CD4-positive, alpha-beta T cell treated with Interleukin-4 for 4 hours (primary cell): ENCODE measurements at regions not wholly inside any gene's neighbourhood (a gene's known extent, or its start where the extent isn't known, plus 50 kb on each side); places are given as distances from the start of the nearest gene placed in this dataset.

Source experiments
- DNase-seq: peaks from one replicate; pipeline ENCODE4 v3.0.0-alpha.2; 2020

DNA sequence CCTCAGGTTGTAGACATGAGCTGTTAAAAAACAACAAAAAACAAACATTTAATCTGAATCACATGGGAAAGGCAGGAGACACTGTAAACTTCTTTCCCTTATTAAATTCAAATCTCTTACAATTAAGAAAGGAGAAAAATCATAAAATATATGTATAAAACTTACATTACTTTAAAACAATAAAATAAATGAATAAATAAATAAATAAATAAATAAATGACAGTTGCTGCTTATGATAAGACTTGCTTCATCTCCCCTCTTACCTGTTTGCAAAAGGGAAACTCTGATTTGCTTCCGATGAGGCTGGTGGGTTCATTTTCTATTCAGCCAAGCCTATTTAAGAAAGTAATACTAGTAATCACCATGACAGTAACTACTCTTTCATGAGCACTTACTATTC is 353.4 kb upstream of the TBL1XR1 start:
- DNase-seq: no peak

DNA sequence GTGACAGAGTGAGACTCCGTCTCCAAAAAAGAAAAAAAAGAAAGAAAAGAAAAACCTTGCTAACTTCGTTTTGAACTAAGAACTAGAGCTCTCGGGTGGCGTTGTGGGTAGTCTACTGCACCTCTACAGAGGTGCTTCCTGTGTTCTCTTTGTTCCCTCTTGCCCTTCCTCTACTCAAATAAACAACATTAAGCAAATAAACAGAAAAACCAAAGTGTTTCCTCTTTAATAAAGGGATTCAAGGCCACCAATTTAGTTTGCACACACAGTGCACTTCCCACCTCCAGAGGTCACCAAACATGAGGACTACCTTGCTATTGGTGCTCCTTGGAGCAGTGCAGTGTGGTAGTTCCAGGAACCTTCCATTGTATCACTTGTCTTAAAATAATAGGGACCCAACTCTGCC is 354.2 kb upstream of the TBL1XR1 start:
- no peak for DNase-seq

DNA sequence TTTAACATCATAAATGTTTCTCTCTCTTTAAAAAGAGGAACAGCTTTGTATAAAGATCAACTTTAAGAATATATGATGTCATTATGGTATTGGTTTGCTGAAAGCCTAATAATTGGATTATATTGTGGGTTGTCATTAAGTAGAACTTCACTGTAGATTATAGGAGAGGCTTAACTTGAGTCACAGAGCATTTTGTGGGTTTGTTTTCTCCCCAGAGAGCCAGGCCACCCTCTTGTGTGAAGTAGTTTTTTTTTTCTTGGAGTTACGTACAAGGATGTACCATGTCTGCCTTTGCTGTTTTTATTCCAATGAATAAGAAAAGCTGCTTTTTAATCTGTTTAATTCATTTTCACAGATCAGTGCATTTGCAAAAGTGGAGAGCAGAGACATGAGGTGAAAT is 354.8 kb upstream of the TBL1XR1 start:
- no peak for DNase-seq

DNA sequence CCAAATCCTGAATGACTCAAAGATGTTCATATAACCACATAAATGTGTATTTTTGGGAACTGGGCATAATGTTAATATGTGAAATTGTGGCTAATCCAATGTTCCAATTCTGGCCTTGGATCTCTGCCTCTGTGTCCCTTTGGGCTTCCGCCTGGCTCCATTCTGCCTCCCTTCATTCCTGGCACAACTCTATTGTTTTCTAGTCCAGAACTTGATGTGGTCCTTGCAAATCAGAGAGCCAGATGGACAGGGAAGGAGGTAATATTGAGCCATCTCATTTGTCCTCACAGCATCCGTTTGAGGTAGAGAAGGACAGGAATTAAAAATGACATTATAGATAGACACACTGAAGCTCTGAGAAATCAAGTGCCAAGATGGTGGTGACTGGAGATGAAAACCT is 355.7 kb upstream of the TBL1XR1 start:
- no peak for DNase-seq

DNA sequence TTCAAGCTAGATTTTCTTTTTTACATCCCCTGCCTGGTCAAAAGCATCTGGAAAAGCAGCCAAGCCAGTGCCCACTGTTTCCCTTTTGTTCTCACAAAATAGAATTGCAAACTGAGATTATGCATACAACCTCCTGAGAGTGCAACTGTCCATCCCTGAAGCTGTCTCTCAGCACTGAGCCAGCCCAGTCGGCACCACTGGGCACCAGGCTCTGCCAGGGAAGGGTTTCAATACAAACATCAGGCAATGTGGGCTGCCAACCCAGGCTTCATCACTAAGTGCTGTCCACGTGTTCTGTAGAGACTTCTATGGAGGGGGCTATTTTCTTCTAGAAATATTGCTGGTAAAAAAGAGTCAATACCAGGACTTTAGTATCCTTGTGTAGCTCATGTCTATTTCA is 356.3 kb upstream of the TBL1XR1 start:
- no peak for DNase-seq

DNA sequence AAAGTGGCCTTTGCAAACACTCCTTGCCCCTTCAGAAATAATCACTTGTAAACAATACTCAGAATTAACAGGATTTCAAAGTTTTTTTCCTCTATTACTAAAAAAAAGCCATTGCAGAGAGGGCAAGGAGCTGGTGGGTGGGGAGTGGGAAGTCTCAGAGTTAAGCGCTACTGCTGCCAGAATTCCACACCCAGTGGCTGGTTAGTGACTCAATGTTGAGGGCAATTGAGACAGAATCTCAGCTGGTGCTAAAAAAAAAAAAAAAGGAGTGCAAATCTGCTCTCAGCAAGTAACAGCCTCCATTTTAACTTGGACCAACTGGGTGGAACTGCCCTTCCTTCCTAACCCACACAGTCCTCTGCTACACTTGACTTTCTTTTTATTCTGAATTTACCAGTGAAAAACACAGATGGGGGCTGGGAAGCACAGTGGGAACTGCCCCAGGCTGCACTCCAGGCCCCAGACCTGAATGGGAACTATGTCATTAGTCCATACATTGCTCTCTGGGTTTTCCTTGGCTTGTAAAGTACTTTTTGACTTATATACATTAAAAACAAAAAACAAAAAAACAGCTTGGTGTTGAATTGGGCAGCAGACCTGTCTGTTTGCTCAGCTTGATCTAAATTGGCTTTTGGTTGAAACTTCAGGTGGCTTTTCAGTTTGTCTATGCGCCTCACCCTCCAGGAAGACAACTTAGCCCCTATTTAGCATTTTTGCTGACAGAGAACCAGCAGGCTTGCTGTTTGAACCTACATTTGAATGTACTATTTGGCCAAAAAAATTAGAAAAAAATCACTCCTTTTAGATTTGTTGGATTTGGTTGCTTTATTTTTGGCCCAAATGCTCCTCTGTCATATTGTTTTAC is 357.8 kb upstream of the TBL1XR1 start:
- no peak for DNase-seq

DNA sequence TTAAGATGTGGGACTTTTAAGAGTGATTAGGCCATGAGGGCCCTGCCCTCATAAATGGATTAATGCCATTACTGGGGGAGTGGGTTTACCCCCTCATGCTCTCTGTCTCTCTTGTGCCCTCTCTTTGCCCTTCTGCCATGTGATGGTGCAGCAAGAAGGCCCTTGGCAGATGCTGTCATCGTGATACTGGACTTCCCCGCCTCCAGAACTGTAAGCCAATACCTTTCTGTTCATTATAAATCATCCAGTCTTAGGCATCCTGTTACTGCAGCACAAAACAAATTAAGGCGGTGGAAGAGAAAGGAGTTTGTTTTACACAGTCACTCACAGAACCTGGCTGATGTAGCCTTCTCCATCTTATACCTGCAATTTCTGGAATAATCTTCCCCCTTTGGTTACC is 360.3 kb upstream of the TBL1XR1 start:
- DNase-seq: no peak

DNA sequence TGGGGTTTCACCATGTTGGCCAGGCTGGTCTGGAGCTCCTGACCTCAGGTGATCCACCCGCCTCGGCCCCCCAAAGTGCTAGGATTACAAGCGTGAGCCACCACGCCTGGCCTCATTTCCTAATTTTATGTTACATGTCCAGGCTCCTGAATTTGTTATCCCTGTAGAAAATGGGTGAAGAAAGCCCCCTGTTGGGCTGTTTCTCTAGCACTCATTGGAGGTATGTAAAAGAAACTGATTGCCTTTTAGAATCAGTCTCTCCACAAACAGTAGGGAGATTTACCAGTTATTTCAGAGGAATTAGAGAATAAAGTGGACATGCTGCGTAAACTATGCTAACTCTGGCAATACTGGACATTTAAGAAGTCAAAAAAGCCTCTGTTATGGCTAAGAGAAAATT is 364.1 kb upstream of the TBL1XR1 start:
- no peak for DNase-seq

DNA sequence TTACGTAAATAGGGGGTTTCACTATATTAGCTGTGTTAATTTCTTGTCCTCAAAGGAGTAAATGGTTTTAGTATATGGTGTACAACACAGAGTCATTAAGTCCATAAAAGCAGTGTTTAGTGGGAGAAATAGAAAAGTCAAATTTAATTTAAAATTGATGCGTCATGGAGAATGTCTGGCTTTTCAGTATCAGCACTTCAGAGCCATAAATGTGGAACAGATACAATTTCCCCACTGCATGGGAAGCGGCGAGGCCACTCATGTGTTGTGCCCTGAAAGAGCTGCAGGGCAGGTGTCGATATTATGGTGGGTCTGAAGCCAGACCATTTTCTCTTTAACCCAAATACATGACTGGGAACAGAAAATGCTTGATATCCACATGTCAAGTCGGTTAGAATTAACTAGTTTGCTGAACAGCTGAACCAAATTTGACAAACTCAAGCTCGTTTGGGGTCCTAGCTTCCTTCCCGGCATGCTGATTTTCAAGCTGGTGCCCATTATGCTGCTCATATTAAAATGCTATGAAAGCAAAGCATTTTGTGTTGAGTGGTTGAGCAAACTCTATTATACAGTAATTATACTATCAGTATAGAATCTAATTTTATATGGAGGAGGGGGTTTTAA is 364.6 kb upstream of the TBL1XR1 start:
- no peak for DNase-seq

DNA sequence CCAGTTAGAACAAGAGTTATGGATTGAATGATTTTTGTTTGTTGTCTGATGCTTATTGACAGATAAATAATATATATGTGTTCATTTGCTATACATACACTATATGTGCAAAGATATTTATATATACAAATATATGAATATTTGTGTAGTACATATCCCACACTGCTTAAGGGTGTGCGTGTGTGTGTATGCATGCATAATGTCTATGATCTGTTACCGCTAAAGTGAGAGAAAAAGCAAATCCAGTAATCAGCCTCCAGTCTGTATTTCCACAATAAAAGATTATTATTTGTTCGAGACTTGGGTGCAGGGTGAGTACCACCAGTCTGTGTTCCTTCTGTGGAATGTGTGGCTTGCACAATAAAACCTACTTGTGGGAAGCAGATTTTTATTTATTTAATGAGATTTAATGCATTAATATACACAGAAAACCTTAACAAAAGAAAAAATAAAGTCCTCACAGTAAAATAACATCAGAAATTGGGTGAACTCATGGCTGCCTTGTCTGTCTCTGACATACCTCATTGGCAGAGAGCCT is 366.0 kb upstream of the TBL1XR1 start:
- no peak for DNase-seq

DNA sequence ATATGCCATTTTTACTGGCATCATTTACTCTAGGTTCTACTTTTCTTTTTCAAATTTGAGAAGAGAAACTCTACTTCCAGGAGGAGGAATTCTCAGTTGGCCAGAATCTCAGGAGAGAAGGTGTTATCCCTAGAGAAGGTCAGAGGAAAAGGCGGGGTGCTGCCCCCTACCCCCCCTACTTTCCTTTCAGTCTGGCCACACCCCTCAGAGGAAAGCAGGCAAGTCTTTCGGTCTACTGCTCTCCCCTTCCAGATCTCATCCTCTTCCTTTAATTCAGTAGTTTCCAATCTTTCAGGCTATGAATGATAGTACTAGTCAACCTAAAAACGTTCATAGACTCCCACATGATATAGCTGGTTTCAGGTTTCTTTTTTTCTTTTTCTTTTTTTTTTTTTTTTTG is 366.5 kb upstream of the TBL1XR1 start:
- no peak for DNase-seq

DNA sequence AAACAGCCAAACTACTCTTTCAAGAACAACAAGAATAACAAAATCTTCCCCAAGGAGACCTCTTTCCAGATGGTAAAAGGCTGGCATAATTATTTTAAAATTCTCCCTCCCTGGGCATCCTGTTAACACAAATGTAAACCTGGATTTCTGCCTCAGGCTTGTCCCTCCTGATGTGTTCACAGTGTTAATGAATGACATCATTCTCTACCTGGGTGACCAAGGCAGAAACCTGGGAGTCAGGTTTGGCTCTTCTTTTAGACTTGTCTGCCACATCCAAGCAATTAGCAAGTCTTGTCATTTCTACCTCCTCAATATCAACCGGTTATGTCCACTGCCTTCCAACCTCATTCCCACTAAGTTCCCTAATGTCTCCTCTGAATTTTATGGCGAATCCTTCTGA is 368.7 kb upstream of the TBL1XR1 start:
- DNase-seq: no peak

DNA sequence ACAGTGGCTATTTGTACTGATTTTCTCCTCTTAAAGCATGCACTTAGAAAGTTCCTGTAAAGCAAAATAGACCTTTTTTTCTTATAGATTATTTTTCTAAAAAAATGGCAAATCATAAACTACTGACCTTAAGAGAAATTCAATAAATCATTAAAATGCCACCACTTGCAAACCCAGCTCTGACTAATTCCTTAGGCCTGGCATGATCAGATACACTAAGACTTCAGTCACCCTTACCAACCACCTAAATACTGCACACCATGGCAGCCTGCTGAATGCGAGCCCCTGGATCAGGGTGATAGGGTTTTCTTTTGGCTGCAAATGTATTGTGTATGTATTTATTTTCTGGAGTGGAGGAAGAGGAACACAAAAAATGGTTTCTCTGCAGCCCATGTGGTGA is 370.6 kb upstream of the TBL1XR1 start:
- DNase-seq: no peak

DNA sequence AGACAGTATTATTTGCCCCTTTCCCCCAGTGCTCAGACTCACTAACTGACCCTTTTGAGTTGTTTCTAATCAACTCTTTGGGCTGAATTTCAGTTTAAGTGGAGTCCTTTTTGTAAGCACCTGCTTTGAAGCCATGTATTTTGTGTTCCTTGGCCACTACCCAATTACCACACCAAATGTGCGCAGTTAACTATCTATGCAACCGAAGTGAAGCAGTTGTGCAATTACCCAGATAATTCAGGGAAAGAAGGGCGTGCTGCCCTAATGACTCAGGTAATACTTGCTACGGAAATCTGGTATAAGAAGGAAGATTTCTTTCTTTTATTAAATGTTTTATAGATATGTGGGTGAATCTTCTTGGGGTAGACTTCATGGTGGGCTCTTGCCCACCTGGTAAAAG is 371.9 kb upstream of the TBL1XR1 start:
- DNase-seq: no peak

DNA sequence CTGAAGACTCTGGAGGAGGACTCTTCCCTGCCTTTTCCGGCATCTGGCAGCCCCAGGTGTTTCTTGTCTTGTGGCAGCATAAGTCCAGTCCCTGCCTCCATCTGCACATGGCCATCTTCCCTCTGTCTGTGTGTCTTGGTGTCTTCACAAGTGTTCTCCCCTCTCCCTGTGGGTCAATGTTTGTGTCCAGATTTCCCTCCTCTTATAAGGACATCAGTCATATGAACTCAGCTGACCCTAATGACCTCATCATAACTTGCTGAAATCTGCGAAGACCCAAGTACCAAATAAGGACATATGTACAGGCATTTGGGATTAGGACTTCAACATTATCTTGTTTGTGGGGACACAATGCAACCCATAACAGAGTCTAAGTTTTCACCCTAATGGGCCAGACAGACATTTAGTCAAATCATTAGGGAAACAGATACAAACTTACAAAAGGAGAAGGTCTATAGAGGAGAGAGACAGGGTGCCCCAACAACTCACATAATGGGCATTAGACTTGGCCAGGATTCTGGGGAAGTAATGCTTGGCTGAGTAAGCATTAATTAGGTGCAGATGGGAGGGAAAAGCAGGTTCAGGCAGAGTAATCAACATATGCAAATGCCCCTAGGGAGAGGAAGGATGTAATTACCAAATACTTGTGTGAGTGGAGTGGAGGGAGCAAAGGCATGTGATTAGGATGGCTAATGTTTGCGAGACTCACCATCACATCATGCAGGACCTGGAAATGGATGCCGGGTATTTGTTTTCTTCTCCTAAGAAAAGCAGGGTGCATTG is 372.8 kb upstream of the TBL1XR1 start:
- no peak for DNase-seq

DNA sequence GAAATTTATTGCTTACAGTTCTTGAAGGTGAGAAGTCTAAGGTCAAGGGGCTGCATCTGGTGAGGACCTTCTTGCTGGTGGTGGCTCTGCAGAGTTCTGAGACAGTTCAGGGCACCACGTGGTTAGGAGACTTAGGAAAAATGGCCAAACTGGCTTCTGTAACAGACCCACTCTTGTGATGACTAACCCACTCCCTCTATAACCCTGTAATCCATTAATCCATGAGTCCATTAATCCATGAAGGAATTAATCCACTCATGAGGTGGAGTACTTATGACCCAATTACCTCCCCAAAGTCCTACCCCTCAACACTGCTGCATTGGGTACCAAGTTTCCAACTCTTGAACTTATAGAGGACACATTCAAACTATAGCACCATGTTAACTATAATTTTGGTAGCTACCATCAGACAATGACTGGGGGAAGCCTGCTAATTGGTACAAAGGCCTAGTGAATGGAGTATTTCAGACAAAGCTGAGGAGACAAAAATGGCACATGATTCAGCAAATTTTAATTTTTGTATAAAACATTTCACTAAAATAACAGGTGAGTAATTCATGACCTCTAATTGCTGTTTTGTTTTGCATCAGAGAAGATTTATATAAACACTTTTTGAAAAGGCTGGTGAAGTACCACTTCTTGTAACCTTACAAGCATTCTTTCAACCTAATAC is 374.1 kb upstream of the TBL1XR1 start:
- DNase-seq: no peak

DNA sequence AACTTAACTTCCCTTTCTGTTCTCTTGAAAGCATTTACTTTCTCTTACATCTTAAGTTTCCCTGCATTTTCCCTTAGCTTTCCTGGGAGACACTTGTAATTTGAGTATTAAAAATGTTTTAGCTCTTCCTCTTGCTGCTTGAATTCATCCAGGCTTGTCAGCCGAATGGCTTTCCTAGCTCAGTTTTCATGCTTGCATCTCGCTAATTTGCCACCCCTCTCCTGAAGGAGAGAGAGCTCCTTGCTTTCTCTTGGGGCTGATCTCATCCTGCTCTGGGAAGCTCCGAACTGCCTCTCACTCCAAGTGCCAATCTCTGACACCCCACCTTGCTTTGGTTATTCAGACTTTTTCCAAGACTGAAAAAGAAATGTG is 374.6 kb upstream of the TBL1XR1 start:
- DNase-seq: no peak

DNA sequence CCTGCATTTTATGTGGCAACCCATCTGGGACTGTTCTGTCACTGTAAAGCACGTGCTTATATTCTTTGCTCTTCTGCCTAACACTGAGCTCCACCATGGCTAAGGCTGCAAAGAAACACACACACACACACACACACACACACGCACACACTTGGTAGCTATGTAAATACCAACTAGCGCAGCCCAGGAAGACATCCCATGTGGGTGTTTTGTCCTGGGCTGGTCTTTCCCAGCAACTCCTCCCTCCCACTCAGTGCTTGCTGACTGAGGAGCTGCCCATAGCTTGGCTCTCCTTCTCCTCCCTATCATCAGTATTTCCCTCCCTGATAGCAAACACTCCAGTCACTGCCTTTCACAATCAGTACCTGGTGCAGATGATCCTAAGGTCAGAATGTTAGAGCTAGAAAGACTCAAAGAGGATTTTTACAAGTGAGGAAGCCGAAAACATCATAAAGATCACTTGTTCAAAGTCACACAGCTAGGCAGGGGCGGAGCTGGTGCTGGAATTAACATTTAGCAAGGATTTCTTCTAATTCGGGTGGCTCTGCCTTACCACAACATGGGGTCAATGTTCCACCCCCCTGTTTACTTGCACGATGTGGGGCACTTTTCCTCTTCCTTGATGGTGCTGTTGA is 377.1 kb upstream of the TBL1XR1 start:
- no peak for DNase-seq

DNA sequence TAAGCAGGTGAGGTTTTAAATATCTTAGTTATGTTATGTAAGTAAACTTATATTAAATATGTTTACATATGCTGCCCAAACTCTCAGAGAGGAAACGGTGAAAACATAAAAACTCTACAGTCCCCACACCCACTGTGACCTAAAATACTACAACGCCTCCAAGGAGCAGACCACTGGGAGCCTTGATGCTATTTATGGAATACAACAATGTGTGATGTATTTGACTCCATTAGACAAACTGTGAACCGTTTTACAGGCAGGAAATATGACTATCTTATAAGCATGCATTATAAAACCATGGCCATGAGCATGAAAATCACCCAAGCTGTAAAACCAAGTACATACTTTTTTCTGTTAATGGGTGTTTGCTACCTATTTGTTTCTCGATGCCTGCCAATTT is 379.5 kb upstream of the TBL1XR1 start:
- DNase-seq: no peak

DNA sequence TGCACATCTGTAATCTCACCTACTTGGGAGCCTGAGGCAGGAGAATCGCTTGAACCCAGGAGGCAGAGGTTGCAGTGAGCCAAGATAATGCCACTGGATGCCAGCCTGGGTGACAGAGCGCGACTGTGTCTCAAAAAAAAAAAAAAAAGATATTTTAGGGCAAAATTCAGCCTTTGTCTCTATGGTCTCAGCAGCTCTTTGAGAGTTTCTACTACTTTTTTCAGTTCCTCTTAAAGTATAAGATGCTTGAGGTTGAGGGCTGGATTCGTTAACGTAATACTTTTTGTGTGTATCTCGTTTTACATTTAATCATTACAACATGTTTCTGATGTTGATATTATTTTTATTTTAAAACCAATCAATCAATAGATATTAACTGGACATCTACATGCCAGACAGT is 381.2 kb upstream of the TBL1XR1 start:
- DNase-seq: no peak

DNA sequence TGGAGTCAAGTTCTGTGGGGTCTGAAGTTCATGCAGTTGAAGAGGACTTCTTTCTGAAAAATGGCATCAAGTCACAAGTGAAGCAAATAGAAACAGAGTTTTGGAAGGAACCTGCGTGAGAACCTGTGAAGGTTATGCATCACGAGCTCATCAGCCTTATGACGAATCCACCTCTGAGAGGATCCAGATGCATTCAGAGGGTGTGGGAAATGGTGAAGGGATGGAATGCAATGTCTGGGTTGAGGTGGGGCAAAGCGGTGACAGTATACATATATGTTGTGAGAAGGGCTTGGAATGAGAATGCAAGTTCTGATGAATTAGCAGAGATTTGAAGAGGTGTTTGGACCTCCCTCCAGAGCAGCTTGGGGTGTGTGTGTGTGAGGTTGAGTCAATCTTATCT is 382.1 kb upstream of the TBL1XR1 start:
- no peak for DNase-seq

DNA sequence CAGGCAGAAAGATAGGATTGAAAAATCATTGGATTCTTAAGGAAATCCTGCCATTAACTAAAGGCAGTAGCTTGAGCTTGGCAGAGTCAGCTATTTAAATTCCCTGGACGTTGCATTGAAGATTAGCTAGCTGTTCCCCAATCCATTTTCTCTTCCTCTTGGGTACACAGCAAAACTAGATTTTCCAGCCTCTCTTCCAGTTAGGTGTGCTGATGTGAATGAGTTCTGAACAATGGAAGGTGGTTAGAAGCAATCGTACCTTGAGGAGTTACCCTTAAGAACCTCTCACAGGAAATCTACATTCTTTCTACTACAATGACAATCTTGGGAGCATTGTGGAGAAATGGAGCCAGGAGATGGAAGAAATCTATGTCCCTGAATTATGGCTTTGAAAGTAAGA is 383.2 kb upstream of the TBL1XR1 start:
- no peak for DNase-seq

DNA sequence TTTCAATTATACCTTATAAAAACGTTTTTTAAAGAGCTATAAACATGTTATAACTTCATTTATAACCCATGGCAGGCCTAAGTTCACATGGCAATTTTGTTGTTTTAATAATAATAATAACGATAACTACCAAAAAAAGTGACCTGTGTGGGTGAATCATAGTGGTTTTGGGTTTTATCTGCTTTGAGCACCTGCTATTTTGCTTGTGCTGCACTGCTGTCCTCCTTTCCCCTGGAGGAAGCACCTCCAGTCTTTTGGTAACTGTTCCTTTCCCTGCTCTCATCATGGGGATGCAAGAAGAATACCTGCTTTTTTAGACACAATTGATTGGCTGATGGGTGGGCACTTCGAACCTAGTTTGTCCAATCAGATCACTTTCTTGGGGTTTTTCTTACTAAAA is 388.0 kb upstream of the TBL1XR1 start:
- no peak for DNase-seq
